ENCODE measurements at regions not wholly inside any gene's neighbourhood (a gene's known extent, or its start where the extent isn't known, plus 50 kb on each side); places are given as distances from the start of the nearest gene placed in this dataset.

DNA sequence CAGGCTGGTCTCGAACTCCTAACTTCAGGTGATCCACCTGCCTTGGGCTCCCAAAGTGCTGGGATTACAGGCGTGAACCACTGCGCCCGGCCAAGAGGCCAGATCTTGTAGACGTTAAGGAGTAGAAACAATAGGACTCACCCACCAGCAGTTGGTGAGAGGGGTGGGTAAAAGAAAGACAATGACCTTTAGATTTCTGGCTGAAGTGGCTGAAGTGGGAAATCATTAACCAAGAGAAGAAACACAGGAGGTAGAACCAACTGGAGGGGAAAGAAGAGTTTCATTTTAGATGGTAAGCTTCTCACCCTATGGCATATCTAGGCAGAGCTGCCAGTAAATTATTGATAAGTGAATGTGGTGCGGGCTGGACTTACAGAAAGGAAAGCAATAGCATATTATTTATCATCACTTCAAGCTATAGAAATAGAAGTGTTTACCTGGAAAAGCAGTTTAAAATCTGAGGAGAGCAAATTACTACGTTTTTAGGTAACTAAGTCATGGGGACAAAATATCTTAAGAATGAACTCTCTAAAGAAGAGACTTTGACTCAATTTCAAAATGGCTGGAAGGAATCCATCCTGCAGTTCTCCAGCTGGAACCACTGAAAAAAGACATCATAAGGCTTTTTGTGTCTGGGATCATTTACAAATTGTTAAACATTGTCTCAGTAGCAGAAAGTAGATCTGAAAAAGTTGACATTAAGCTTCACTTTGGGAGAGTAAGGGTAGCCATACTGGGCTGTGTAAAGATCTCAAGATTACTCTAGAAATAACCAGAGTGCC is 109.6 kb downstream of the ALDH8A1 start:
- no peaks in the 10 kb centered on the region for H3K36me3 ChIP-seq
- H3K27ac ChIP-seq = peak overlapping the region; percentile 44 to 74 (median 70)
- H3K4me3 ChIP-seq = peak overlapping the region in 1 of 3 donors; percentile 4
- ATAC-seq (peak; percentile 88 to 93 (median 88)), DNase-seq (no peak)
- H3K9me3 ChIP-seq = no peaks in the 10 kb centered on the region
- intact Hi-C loops (cut with DNase I) = no loop called here
- 38% methylated on average over 7 of the region's 7 CpGs for WGBS (ENCODE audit: insufficient coverage, low coverage, low lambda C conversion rate, missing lambda C conversion rate)
- no peaks in the 10 kb centered on the region for H3K27me3 ChIP-seq
- peaks cover 0 to 29% (median 10%) of the 10 kb centered on the region in 4 donors for H3K4me1 ChIP-seq
- no peak for TF ChIP-seq CTCF (IDR thresholded peaks at IDR 0.05)
- no peak for TF ChIP-seq POLR2A (IDR thresholded peaks at IDR 0.05)

DNA sequence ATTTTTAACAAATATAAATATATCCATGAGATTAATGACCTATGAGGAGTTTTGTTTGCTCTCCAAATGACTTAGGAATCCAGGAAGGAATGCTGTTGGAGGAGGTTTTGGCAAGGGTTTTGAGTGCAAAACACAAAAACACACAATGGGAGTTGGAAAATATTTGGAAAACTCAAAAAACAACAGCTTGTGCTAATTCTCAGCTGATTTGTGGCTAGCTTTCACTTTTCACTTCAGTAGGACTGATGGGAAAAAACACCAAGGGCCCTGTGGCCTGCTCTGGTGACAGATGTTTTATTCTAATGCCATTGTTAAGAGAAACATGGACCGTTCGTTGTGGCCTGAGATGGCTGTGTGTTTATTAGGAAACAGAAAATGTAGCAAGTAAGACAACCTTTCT is 113.9 kb downstream of the ALDH8A1 start:
- H3K27me3 ChIP-seq = no peaks in the 10 kb centered on the region
- H3K27ac ChIP-seq = peak overlapping the region in 2 of 3 donors; percentile 17 to 38
- intact Hi-C loops (cut with DNase I) = no loop called here
- H3K9me3 ChIP-seq = no peaks in the 10 kb centered on the region
- H3K36me3 ChIP-seq = no peaks in the 10 kb centered on the region
- peak in 3 of 4 donors; percentile 10 to 38 (median 23) for ATAC-seq
- TF ChIP-seq POLR2A (IDR thresholded peaks at IDR 0.05) (no peak), CTCF (IDR thresholded peaks at IDR 0.05) (no peak)
- no peak for DNase-seq
- 48% methylated on average over 2 of the region's 2 CpGs for WGBS (ENCODE audit: insufficient coverage, low coverage, low lambda C conversion rate, missing lambda C conversion rate)
- H3K4me3 ChIP-seq = no peak overlapping the region
- peaks cover 0 to 39% (median 14%) of the 10 kb centered on the region in 4 donors for H3K4me1 ChIP-seq

- H3K4me1 ChIP-seq = peaks cover 0 to 39% (median 10%) of the 10 kb centered on the region in 4 donors
- no peaks in the 10 kb centered on the region for H3K27me3 ChIP-seq
- TF ChIP-seq POLR2A (IDR thresholded peaks at IDR 0.05) (no peak), CTCF (IDR thresholded peaks at IDR 0.05) (no peak)
- H3K9me3 ChIP-seq = no peaks in the 10 kb centered on the region
- H3K27ac ChIP-seq = peak overlapping the region; percentile 58 to 86 (median 84)
- H3K4me3 ChIP-seq = no peak overlapping the region
- peak; percentile 61 to 84 (median 67) for ATAC-seq
- no peaks in the 10 kb centered on the region for H3K36me3 ChIP-seq
- intact Hi-C loops (cut with DNase I) = no loop called here
- WGBS (ENCODE audit: insufficient coverage, low coverage, low lambda C conversion rate, missing lambda C conversion rate) = 0% methylated on average over 2 of the region's 2 CpGs
- peak in 1 of 3 donors; percentile 65 for DNase-seq
Measured at GRCh38 chr6:134830940-134831339, 119.0 kb downstream of the ALDH8A1 start.

- no peaks in the 10 kb centered on the region for H3K36me3 ChIP-seq
- no peaks in the 10 kb centered on the region for H3K9me3 ChIP-seq
- H3K4me1 ChIP-seq = peaks cover 0 to 39% (median 8%) of the 10 kb centered on the region in 4 donors
- ATAC-seq = peak; percentile 53 to 79 (median 59)
- DNase-seq = peak in 2 of 3 donors; percentile 58 to 63
- TF ChIP-seq CTCF (IDR thresholded peaks at IDR 0.05) (no peak), POLR2A (IDR thresholded peaks at IDR 0.05) (no peak)
- H3K27me3 ChIP-seq = no peaks in the 10 kb centered on the region
- 23% methylated on average over 4 of the region's 4 CpGs for WGBS (ENCODE audit: insufficient coverage, low coverage, low lambda C conversion rate, missing lambda C conversion rate)
- no peak overlapping the region for H3K4me3 ChIP-seq
- intact Hi-C loops (cut with DNase I) = no loop called here
- peak overlapping the region; percentile 58 to 86 (median 84) for H3K27ac ChIP-seq
Measured at GRCh38 chr6:134830194-134830593, 119.7 kb downstream of the ALDH8A1 start.

Data from right lobe of liver (tissue), 6 donors.